ENCODE measurements at regions not wholly inside any gene's neighbourhood (a gene's known extent, or its start where the extent isn't known, plus 50 kb on each side); places are given as distances from the start of the nearest gene placed in this dataset.
"Not testable (repeated sequence)": the region's sequence is repeated elsewhere in the genome, so short reads cannot be mapped to it uniquely, and the experiment has no call there.

GRCh38 chr1:14270821-14271220 lies 327.7 kb upstream of the KAZN start:
- DNase-seq: no peak

- DNase-seq: no peak
Observed at GRCh38 chr1:14273811-14274210, 324.7 kb upstream of the KAZN start.

DNA sequence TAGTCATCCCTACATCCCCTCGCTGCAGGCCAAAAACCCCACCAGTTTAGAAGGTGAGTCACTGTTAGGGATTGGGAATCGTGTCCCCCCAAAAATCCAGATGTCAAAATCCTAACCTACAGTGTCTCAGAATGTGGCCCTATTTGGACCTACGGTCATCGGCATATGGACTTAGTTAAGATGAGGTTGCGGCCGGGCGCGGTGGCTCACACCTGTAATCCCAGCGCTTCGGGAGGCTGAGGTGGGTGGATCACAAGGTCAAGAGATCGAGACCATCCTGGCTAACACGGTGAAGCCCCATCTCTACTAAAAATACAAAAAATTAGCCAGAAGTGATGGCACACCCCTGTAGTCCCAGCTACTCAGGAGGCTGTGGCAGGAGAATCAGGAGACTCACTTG lies 318.6 kb upstream of the KAZN start:
- DNase-seq: not testable (repeated sequence)

- DNase-seq: peak in 1 of 2 experiments; percentile 18
Observed at GRCh38 chr1:14280909-14281308, 317.6 kb upstream of the KAZN start.

- no peak for DNase-seq
Observed at GRCh38 chr1:14281412-14281811, 317.1 kb upstream of the KAZN start.

DNA sequence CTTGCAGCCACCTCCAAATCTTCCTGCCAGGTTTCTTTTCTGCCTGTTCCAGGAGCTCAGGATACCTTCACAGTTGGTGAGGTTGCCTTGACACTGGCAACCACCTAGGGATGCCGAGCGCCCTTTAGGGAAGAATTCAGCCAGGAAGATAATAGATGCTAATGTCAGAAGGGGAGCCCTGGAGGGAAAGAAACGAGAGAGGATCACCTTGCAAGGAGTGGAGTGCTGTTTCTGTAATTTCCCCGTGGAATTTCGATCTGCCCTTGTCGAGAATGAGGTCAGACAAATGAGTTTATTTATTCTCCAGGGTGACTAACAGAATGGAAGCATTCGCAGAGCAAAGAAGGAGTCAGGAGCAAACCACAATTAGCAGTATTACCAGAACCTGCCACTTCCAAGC lies 315.8 kb upstream of the KAZN start:
- DNase-seq: no peak

GRCh38 chr1:14285238-14285637 lies 313.2 kb upstream of the KAZN start:
- no peak for DNase-seq

- DNase-seq: not testable (repeated sequence)
Observed at GRCh38 chr1:14291182-14291581, 307.3 kb upstream of the KAZN start.

- no peak for DNase-seq
Observed at GRCh38 chr1:14292520-14292919, 306.0 kb upstream of the KAZN start.

DNA sequence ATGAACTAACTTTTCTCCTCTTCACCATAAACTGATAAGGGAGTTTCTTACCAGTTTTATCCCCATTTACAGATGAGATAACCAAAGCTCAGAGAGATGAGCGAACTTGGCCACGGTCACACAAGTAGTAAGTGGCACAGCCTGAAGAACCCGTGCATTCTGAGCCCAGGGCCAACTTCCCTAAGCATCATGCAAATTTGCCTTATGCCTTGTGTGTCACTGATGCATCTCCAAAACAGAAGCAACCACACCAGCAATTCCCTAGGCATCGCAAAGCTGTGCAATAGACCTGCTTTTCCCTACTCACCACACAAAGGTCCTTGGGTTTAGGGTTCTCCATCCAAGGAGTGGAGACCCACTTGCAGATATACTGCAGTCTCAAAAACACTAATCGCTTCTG lies 304.5 kb upstream of the KAZN start:
- no peak for DNase-seq

DNA sequence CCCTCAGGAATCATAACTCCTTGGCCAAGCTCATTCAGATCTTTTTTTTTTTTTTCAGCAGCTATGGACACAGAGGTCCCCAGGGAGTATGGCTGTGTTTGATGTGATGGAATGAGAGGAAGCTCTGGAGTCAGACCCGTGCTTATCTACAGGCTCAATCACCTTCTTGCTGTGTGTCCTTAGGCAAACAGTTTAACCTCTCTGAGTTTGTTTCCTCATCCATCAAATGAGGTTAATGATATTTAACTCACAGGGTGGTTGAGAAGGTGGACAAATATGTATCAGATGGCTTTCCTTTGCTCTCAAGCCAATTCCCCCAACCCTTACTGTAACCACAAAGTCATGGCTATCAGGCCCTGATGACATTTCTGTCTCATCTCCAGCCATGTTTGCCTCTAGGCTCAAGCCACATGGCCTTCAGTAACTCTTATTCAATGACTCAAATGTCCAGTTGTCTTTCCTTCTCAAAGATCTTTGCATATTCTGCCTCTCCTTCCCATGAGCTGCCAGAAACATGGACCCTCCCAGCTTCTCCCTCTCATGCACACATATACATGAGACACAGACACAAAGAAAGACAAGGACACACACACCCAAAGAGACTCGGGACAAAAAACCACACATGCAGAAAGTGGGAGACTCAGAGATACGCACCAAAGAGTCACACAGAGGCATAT lies 303.5 kb upstream of the KAZN start:
- no peak for DNase-seq

- DNase-seq: no peak
Observed at GRCh38 chr1:14296795-14297194, 301.7 kb upstream of the KAZN start.

GRCh38 chr1:14297356-14297755 lies 301.1 kb upstream of the KAZN start:
- no peak for DNase-seq

GRCh38 chr1:14298806-14299205 lies 299.7 kb upstream of the KAZN start:
- DNase-seq: peak in 1 of 2 experiments; percentile 4

GRCh38 chr1:14300991-14301703 lies 297.3 kb upstream of the KAZN start:
- no peak for DNase-seq

DNA sequence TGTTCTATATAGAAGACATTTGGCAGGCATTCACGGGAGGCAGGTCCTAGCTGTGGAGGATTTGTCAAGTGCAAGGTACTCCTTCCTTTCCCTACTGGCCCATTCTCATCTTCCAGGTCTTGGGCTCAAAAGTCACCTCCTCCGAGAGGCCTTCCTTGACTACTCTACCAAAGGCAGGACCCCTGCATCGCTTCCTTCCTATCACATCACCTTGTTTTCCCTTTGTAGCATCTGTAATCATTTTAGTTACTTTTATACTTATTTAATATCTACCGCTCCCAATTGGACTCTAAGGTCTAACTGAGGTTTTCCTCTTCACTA lies 296.8 kb upstream of the KAZN start:
- DNase-seq: no peak

- DNase-seq: no peak
Observed at GRCh38 chr1:14302025-14302424, 296.5 kb upstream of the KAZN start.

GRCh38 chr1:14303011-14303410 lies 295.5 kb upstream of the KAZN start:
- DNase-seq: no peak

GRCh38 chr1:14304381-14304865 lies 294.1 kb upstream of the KAZN start:
- DNase-seq: no peak

- no peak for DNase-seq
Observed at GRCh38 chr1:14308460-14308859, 290.0 kb upstream of the KAZN start.

GRCh38 chr1:14309984-14310383 lies 288.5 kb upstream of the KAZN start:
- DNase-seq: no peak

DNA sequence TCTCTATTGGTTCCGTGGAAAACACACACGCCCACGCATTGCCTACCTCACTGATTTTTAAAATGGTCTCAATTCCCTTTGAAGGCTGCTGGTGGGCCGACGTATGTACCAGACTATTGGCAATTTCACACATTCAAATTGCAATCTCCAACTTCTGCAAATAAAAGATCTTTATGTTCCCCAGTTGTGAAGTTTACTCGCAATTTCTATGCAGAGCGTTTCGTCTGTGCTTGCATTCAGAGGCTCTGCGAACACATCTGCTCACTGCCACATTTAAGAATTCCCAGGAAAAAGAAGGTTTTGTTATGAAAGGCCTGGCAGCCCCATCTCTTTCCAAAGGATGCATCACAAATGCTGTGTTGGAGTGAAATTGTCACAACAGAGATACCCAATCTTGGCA lies 288.0 kb upstream of the KAZN start:
- DNase-seq: no peak

- no peak for DNase-seq
Observed at GRCh38 chr1:14313731-14314431, 284.6 kb upstream of the KAZN start.

DNA sequence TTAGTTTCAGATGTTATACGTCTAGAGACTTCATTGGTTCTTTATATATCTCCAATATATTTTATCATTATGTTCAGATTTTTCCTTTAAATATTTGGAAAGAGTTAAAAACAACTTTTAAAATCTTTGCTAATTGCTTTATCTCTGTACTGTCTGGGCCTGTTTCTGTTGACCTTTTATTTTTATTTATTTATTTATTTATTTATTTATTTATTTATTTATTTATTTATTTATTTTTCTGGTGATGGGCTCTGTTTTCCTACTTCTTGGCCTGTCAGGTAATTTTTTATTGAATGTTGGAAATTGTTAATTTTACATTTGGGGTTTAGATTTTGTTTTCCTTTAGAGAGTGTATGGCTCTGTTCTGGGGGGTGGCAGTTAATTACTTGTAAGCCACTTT lies 279.7 kb upstream of the KAZN start:
- DNase-seq: no peak
